ENCODE measurements at regions not wholly inside any gene's neighbourhood (a gene's known extent, or its start where the extent isn't known, plus 50 kb on each side); places are given as distances from the start of the nearest gene placed in this dataset.
"Not testable (repeated sequence)": the region's sequence is repeated elsewhere in the genome, so short reads cannot be mapped to it uniquely, and the experiment has no call there.

- TF ChIP-seq CTCF (IDR thresholded peaks at IDR 0.05; ENCODE audit: low read depth, low read length): no peak
- DNase-seq (ENCODE audit: extremely low read depth, low read depth): no peak
These were observed 80.8 kb upstream of the WIPF1 start for GRCh38 chr2:174678395-174678794.

GRCh38 chr2:174675615-174676014 is 78.0 kb upstream of the WIPF1 start:
- no peak for DNase-seq (ENCODE audit: extremely low read depth, low read depth)
- TF ChIP-seq CTCF (IDR thresholded peaks at IDR 0.05; ENCODE audit: low read depth, low read length): no peak

- peak; percentile 79 for DNase-seq (ENCODE audit: extremely low read depth, low read depth)
- TF ChIP-seq CTCF (IDR thresholded peaks at IDR 0.05; ENCODE audit: low read depth, low read length): no peak
These were observed 76.3 kb upstream of the WIPF1 start for GRCh38 chr2:174673876-174674275.

GRCh38 chr2:174673440-174673839 is 75.8 kb upstream of the WIPF1 start:
- DNase-seq (ENCODE audit: extremely low read depth, low read depth): no peak
- TF ChIP-seq CTCF (IDR thresholded peaks at IDR 0.05; ENCODE audit: low read depth, low read length): no peak

- not testable (repeated sequence) for DNase-seq (ENCODE audit: extremely low read depth, low read depth)
These were observed 73.9 kb upstream of the WIPF1 start for GRCh38 chr2:174671532-174671931.

GRCh38 chr2:174670446-174670845 is 72.8 kb upstream of the WIPF1 start:
- TF ChIP-seq CTCF (IDR thresholded peaks at IDR 0.05; ENCODE audit: low read depth, low read length): no peak
- no peak for DNase-seq (ENCODE audit: extremely low read depth, low read depth)

- no peak for TF ChIP-seq CTCF (IDR thresholded peaks at IDR 0.05; ENCODE audit: low read depth, low read length)
These were observed 71.7 kb upstream of the WIPF1 start for GRCh38 chr2:174669336-174669735.

GRCh38 chr2:174668075-174668474 is 70.5 kb upstream of the WIPF1 start:
- no peak for DNase-seq (ENCODE audit: extremely low read depth, low read depth)
- no peak for TF ChIP-seq CTCF (IDR thresholded peaks at IDR 0.05; ENCODE audit: low read depth, low read length)

More at GRCh38 chr2:174669336-174669735, 71.7 kb upstream of the WIPF1 start:
- DNase-seq (ENCODE audit: extremely low read depth, low read depth): no peak

Data from AG09319 (cell line).